H9 (cell line): ENCODE measurements at regions not wholly inside any gene's neighbourhood (a gene's known extent, or its start where the extent isn't known, plus 50 kb on each side); places are given as distances from the start of the nearest gene placed in this dataset.

Source experiments
- DNase-seq: peaks from one replicate; pipeline ENCODE4 v3.0.0-alpha.2; 2017
- H2AFZ ChIP-seq: one replicate; pipeline ENCODE4 v1.6.1; 2013; ENCODE audit warnings: mild to moderate bottlenecking, low read length, control low read depth, moderate library complexity
- H2AK5ac ChIP-seq: 2 replicates; pipeline ENCODE4 v1.6.1; 2013; ENCODE audit warnings: low read length, control low read depth, mixed read lengths; ENCODE audit not compliant: insufficient read length
- H2BK120ac ChIP-seq: one replicate; pipeline ENCODE4 v1.6.1; 2013; ENCODE audit warnings: low read depth, mild to moderate bottlenecking, low read length, control low read depth, inconsistent platforms; ENCODE audit not compliant: poor library complexity, severe bottlenecking
- H2BK12ac ChIP-seq: 2 replicates; pipeline ENCODE4 v1.6.1; 2013; ENCODE audit warnings: low read length, control low read depth, mixed read lengths, low read depth; ENCODE audit not compliant: insufficient read length
- H2BK15ac ChIP-seq: 2 replicates; pipeline ENCODE4 v1.6.1; 2013; ENCODE audit warnings: low read depth, low read length, control low read depth
- H2BK20ac ChIP-seq: one replicate; pipeline ENCODE4 v1.6.1; 2013; ENCODE audit warnings: low read depth, mild to moderate bottlenecking, low read length, control low read depth, inconsistent platforms; ENCODE audit not compliant: poor library complexity, severe bottlenecking
- H2BK5ac ChIP-seq: 2 replicates; pipeline ENCODE4 v1.6.1; 2013; ENCODE audit warnings: low read length, control low read depth, mixed read lengths; ENCODE audit not compliant: insufficient read length
- H3K14ac ChIP-seq: 2 replicates; pipeline ENCODE4 v1.6.1; 2013; ENCODE audit warnings: low read length, control low read depth; ENCODE audit not compliant: insufficient read depth
- H3K18ac ChIP-seq: 2 replicates; pipeline ENCODE4 v1.6.1; 2013; ENCODE audit warnings: low read depth, mild to moderate bottlenecking, mixed read lengths, low read length, control low read depth; ENCODE audit not compliant: insufficient read length
- H3K23ac ChIP-seq: 2 replicates; pipeline ENCODE4 v1.6.1; 2013; ENCODE audit warnings: low read length, control low read depth, mixed read lengths, low read depth; ENCODE audit not compliant: insufficient read length
- H3K23me2 ChIP-seq: 2 replicates; pipeline ENCODE4 v1.6.1; 2013; ENCODE audit warnings: low read depth, mild to moderate bottlenecking, mixed read lengths, low read length, control low read depth; ENCODE audit not compliant: insufficient read length, poor library complexity, severe bottlenecking
- H3K27ac ChIP-seq: 2 replicates; pipeline ENCODE4 v1.5.1; 2013; ENCODE audit warnings: low read length, control low read depth, mixed read lengths, low read depth; ENCODE audit not compliant: insufficient read length
- H3K27me3 ChIP-seq: 2 replicates; pipeline ENCODE4 v1.6.1; 2013; ENCODE audit warnings: low read length, control low read depth, inconsistent platforms; ENCODE audit not compliant: insufficient read depth
- H3K4ac ChIP-seq: 2 replicates; pipeline ENCODE4 v1.6.1; 2013; ENCODE audit warnings: low read depth, mild to moderate bottlenecking, control low read depth, inconsistent platforms, low read length, moderate library complexity
- H3K4me1 ChIP-seq: 2 replicates; pipeline ENCODE4 v1.6.1; 2013; ENCODE audit warnings: low read length, control low read depth, inconsistent platforms; ENCODE audit not compliant: insufficient read depth
- H3K4me2 ChIP-seq: 2 replicates; pipeline ENCODE4 v1.6.1; 2013; ENCODE audit warnings: low read length, control low read depth, mixed read lengths; ENCODE audit not compliant: insufficient read length, insufficient read depth
- H3K56ac ChIP-seq: 2 replicates; pipeline ENCODE4 v1.6.1; 2013; ENCODE audit warnings: low read depth, mild to moderate bottlenecking, mixed read lengths, low read length, control low read depth; ENCODE audit not compliant: insufficient read length
- H3K79me1 ChIP-seq: 2 replicates; pipeline ENCODE4 v1.6.1; 2013; ENCODE audit warnings: low read depth, mild to moderate bottlenecking, moderate library complexity, low read length, control low read depth, inconsistent platforms; ENCODE audit not compliant: insufficient read depth, poor library complexity, severe bottlenecking
- H3K79me2 ChIP-seq: 2 replicates; pipeline ENCODE4 v1.6.1; 2013; ENCODE audit warnings: low read length, control low read depth, inconsistent platforms; ENCODE audit not compliant: insufficient read depth
- H3K9ac ChIP-seq: 2 replicates; pipeline ENCODE4 v1.6.1; 2013; ENCODE audit warnings: low read length, control low read depth, mixed read lengths; ENCODE audit not compliant: insufficient read length; ENCODE audit errors: extremely low read depth
- H3K9me3 ChIP-seq: one replicate; pipeline ENCODE4 v1.6.1; 2013; ENCODE audit warnings: low read depth, low read length, inconsistent platforms; ENCODE audit not compliant: control insufficient read depth
- H3T11ph ChIP-seq: one replicate; pipeline ENCODE4 v1.6.1; 2013; ENCODE audit warnings: mild to moderate bottlenecking, low read length, control low read depth, inconsistent platforms
- H4K20me1 ChIP-seq: one replicate; pipeline ENCODE4 v1.6.1; 2013; ENCODE audit not compliant: control insufficient read depth, insufficient read length, insufficient read depth
- H4K5ac ChIP-seq: 2 replicates; pipeline ENCODE4 v1.6.1; 2013; ENCODE audit warnings: low read depth, mild to moderate bottlenecking, mixed read lengths, low read length, control low read depth; ENCODE audit not compliant: insufficient read length
- H4K8ac ChIP-seq: replicated peaks from 2 replicates; pipeline ENCODE4 v1.6.1; 2013; ENCODE audit warnings: low read length, control low read depth, mixed read lengths, low read depth; ENCODE audit not compliant: insufficient read length
- H4K91ac ChIP-seq: 2 replicates; pipeline ENCODE4 v1.6.1; 2013; ENCODE audit warnings: low read depth, mild to moderate bottlenecking, moderate library complexity, mixed read lengths, low read length, control low read depth; ENCODE audit not compliant: insufficient read length
- H3K27ac Mint-ChIP-seq, 3 experiments: 2 replicates in 2 of 3; 3 replicates in 1 of 3; pipeline ENCODE4 v1.8.0; 2020 to 2021; ENCODE audit warnings: mixed read lengths in 3 of 3, mild to moderate bottlenecking in 1 of 3, moderate library complexity in 1 of 3
- H3K27me3 Mint-ChIP-seq: 2 replicates; pipeline ENCODE4 v1.8.0; 2021; ENCODE audit warnings: low read depth, mild to moderate bottlenecking, moderate library complexity, mixed read lengths
- H3K36me3 Mint-ChIP-seq, 3 experiments: 2 replicates in 2 of 3; 3 replicates in 1 of 3; pipeline ENCODE4 v1.8.0; 2020 to 2021; ENCODE audit warnings: low read depth in 3 of 3, mixed read lengths in 3 of 3; ENCODE audit not compliant: insufficient read depth in 1 of 3
- H3K4me1 Mint-ChIP-seq, 2 experiments: 2 replicates each; pipeline ENCODE4 v1.8.0; 2020; ENCODE audit warnings: mixed read lengths in 2 of 2
- H3K4me3 Mint-ChIP-seq, 2 experiments: 2 replicates in 1 of 2; 3 replicates in 1 of 2; pipeline ENCODE4 v1.8.0; 2020 to 2021; ENCODE audit warnings: mild to moderate bottlenecking in 2 of 2, mixed read lengths in 2 of 2, moderate library complexity in 1 of 2
- H3K9me3 Mint-ChIP-seq, 2 experiments: 2 replicates in 1 of 2; 3 replicates in 1 of 2; pipeline ENCODE4 v1.8.0; 2020; ENCODE audit warnings: mild to moderate bottlenecking in 2 of 2, mixed read lengths in 2 of 2, moderate library complexity in 1 of 2
- CTCF ChIP-seq: fragments of 200-600 bp; sonication (generic); conservative IDR thresholded peaks from 3 replicates; pipeline ENCODE4 v1.8.0; 2021; ENCODE audit warnings: antibody characterized with exemption, mild to moderate bottlenecking
- WGBS: extraction: QIAGEN DNeasy Blood & Tissue Kit; methylation state at CpG from one replicate; pipeline ENCODE4 v1.1.7; 2013; ENCODE audit warnings: missing lambda C conversion rate, low lambda C conversion rate, mixed read lengths; ENCODE audit not compliant: insufficient read length; ENCODE audit errors: extremely low coverage; 5-methylcytosine and 5-hydroxymethylcytosine counted together

GRCh38 chr9:85248514-85249312 is 493.0 kb downstream of the AGTPBP1 start:
- H3K27ac Mint-ChIP-seq: no peak overlapping the region

More at GRCh38 chr9:85248514-85249312, 493.0 kb downstream of the AGTPBP1 start:
- Histone ChIP-seq H4K91ac (no peak overlapping the region), H3K27me3 (no peaks in the 10 kb centered on the region), H2BK12ac (no peak overlapping the region), H2AK5ac (no peak overlapping the region), H3K79me1 (no peaks in the 10 kb centered on the region), H3K79me2 (no peaks in the 10 kb centered on the region), H3K14ac (no peak overlapping the region), H2BK5ac (no peak overlapping the region), H3K4ac (no peak overlapping the region), H3K18ac (no peak overlapping the region), H2BK15ac (no peak overlapping the region), H3K9ac (no peak overlapping the region), H3K56ac (no peak overlapping the region), H3T11ph (no peak overlapping the region), H3K23ac (no peak overlapping the region), H4K5ac (no peak overlapping the region), H4K20me1 (no peaks in the 10 kb centered on the region), H3K27ac (no peak overlapping the region), H3K9me3 (no peaks in the 10 kb centered on the region), H3K4me1 (no peaks in the 10 kb centered on the region), H2BK120ac (no peak overlapping the region), H3K23me2 (no peaks in the 10 kb centered on the region), H4K8ac (no peak overlapping the region), H2BK20ac (no peak overlapping the region), H2AFZ (no peak overlapping the region), H3K4me2 (no peak overlapping the region)
- no peaks in the 10 kb centered on the region; a peak in 1 of 7 replicates for H3K36me3 Mint-ChIP-seq
- TF ChIP-seq CTCF: no peak
- no CpG with 5 or more reads among the region's 2 CpGs for WGBS
- no peak overlapping the region for H3K4me3 Mint-ChIP-seq
- H3K4me1 Mint-ChIP-seq: peaks cover 5 to 8% of the 10 kb centered on the region in 2 experiments
- no peak for DNase-seq
- H3K27me3 Mint-ChIP-seq: peaks cover 2% of the 10 kb centered on the region
- peaks cover 0 to 3% of the 10 kb centered on the region in 2 experiments; a peak in 2 of 5 replicates for H3K9me3 Mint-ChIP-seq
